ENCODE measurements at regions not wholly inside any gene's neighbourhood (a gene's known extent, or its start where the extent isn't known, plus 50 kb on each side); places are given as distances from the start of the nearest gene placed in this dataset.
"Not testable (repeated sequence)": the region's sequence is repeated elsewhere in the genome, so short reads cannot be mapped to it uniquely, and the experiment has no call there.

DNA sequence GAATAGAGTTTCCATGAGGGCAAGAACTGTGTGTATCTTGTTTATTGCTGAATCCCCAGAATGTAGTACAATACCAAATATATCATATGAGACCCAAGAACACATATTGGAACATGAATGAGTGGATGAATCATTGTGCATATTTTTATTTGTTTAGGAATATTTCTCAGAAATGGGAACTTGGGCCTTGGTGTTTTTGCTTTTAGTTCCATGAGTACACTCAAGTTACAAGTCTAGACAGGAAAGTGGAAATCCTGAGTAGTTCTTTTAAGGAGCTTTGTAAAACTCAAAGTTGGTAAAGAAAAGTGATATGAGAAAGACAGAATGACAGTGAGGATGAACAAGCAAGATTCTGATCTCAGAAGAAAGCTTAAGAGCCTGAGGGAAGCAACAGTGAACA, 647.0 kb downstream of the EFNA5 start:
- DNase-seq (ENCODE audit: low read depth, low spot score), result no peak
- no peak overlapping the region for H3K27ac ChIP-seq

DNA sequence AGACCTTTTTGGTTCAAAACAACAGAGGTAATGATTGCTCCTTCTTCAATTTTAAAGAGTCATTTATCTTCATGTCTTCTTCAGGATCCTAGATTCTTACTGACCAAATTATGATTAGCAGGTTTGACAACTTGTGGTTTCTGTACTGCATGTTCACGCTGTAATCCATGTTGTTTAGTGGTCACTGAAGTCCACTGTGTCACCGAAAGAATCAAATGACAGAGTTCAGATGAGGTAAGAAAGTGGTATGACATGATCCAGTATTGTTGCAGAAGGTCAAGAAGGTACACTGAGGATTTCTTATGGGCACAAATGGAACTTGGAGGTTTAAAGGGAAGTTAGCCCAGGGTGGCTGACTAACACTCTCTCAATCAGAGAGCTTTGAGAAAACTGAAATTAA, 649.2 kb downstream of the EFNA5 start:
- no peak for DNase-seq (ENCODE audit: low read depth, low spot score)
- H3K27ac ChIP-seq, result no peak overlapping the region

DNA sequence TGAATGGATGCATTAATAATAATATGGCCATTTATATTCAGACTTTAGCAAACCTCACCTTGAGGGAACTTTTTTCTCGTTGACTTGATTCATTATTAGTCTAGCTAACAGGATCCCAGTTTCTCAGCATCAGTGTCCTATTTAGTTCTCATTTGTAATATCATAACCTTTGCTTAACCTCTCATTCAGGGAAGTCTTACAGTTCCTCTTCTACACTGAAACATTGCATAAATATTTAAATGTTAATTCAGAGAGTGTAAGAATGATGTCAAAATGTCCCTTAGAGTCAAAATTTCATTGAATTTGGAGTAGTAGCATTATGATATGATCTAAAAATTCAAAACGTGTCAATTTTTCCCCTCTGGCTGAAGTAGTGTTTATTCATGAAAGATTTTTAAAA, 650.1 kb downstream of the EFNA5 start:
- no peak overlapping the region for H3K27ac ChIP-seq
- no peak for DNase-seq (ENCODE audit: low read depth, low spot score)

DNA sequence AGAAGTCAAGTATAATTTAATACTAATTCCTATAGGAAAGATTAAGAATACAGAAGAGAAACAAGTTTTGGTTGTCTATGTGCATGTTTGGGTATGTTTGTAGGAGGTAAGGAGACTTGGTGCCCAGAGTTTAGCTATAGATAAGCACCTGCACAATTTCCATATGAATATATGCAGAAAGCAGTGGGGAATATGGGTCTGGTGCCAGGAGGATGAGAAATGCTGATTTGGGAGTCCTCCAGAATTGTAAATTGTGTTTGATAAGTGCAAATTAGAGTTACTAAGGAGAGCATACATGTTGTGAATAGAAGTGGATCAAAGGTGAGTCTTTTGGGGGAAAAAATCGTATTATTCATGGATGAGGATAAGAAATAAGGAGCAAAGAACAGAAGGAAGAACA, 653.1 kb downstream of the EFNA5 start:
- DNase-seq (ENCODE audit: low read depth, low spot score), result no peak
- H3K27ac ChIP-seq, result no peak overlapping the region

DNA sequence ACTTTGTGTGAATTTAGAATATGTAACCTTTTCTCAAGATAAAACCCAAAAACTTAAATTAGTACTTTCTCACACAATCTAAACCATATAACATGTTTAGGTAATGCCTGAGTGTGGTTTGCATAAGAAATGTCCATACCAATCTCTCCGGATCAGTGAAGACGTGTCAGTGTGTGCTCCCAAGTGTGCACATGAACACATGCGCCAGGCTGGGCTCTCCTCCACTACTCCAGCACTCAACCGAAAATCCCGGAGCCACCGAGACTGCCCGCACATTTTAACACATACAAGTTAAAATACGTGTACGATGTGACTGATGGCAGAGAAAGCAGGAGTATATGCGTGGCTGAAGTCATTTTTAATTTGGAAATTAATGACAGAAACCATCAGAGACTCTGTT, 658.4 kb downstream of the EFNA5 start:
- H3K27ac ChIP-seq, result no peak overlapping the region
- DNase-seq (ENCODE audit: low read depth, low spot score), result no peak

DNA sequence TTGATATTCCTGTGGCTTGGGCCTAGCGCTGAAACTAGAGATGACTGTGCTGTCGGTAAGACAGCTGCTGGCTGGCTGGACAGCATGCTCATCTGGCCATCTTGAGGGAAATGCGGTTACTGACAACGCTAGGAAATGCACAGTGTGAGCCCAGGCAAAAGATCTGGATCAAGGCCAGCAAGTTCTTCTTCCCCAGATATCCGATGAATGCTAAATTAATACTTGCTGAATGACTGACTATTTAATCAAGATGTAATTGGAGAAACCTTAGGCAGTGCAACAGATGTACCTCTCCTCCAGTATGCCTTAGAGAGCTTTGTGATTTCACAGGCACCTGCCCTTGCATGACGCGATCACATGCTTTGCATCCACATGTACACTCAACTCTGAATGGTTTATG, 659.1 kb downstream of the EFNA5 start:
- DNase-seq (ENCODE audit: low read depth, low spot score), result no peak
- no peak overlapping the region for H3K27ac ChIP-seq

DNA sequence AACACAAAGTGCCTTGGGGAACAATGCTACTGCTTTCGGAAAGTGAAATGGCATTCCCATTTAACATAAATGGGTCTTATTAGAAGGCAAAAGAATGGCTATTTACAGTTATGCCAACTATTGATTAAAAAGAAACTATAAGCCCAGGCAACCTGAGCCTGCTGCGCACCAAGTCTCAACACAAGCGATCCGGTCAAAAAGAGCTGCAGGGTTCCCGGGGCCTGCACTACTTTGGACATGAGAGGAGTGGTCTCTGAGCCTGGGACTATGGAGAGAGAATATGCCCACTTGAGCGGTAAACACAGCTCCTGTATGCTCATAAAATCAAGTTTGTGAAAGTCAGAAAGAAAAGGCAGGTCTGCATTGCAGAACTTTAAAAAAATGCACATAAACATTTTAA, 660.7 kb downstream of the EFNA5 start:
- no peak for DNase-seq (ENCODE audit: low read depth, low spot score)
- no peak overlapping the region for H3K27ac ChIP-seq

DNA sequence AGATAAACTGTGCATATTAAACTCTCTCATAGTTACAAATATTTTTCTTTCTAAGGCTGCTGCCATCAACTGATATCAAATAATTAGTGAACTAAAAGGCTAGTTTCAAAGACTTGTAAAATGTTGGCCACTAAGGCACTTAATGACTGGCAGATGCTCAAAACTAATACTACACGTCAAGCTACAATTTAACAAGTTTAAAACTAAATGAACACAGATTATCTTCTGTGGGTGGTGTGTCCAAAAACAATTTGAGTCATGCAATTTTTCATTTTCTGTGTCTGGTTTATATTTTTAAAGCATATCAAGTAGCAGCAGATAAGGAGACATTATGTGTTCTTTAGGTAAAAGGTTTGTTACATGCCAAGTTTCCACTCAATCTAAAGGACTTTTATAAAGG, 665.1 kb downstream of the EFNA5 start:
- no peak for DNase-seq (ENCODE audit: low read depth, low spot score)

DNA sequence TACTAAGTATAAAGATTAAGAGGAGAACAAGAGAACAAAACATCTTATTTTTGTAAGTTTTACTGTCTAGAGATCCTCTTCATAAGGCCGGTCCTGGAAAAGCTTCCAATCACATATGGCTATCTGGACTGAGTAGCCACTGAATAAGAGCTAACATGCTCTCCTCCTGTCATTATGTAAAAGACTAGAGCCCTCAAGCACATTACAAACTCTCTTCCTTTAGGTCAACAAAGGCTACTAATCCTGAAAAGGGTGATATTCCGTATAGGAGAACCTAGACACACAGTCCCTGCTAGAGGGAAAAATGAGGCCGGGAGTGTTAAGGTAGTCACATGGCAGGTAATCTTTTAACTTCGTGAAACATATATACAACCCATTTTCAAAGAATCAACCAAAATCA, 665.6 kb downstream of the EFNA5 start:
- no peak overlapping the region for H3K27ac ChIP-seq
- no peak for DNase-seq (ENCODE audit: low read depth, low spot score)

More for the DNA sequence above, 665.1 kb downstream of the EFNA5 start:
- no peak overlapping the region for H3K27ac ChIP-seq

DNA sequence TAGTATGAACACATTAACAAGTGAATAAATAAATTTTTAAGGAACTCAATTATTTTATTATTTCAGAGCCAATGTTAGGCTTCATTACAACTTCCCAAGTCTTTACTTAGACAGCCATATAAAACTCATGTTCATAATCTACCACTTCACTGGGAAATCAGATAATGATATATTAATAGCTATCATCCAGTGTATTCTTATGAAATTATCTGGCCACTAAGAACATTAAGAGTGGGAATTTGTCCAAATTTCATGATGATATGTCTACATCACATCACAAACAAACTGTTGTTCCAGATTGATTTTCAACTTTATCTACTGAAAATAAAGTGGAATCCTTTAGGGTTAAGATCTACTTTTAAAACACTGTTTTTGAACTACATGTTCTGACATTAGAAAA, 668.6 kb downstream of the EFNA5 start:
- no peak overlapping the region for H3K27ac ChIP-seq
- DNase-seq (ENCODE audit: low read depth, low spot score), result no peak

DNA sequence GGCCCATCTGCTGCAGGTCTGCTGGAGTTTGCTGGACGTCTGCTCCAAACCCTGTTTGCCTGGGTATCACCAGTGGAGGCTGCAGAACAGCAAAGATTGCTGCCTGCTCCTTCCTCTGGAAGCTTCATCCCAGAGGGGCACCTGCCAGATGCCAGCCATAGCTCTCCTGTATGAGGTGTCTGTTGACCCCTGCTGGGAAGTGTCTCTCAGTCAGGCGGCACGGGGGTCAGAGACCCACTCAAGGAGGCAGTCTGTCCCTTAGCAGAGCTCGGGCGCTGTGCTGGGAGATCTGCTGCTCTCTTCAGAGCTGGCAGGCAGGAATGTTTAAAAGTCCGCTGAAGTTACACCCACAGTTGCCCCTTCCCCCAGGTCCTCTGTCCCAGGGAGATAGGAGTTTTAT, 671.2 kb downstream of the EFNA5 start:
- DNase-seq (ENCODE audit: low read depth, low spot score); H3K27ac ChIP-seq: not testable (repeated sequence)

DNA sequence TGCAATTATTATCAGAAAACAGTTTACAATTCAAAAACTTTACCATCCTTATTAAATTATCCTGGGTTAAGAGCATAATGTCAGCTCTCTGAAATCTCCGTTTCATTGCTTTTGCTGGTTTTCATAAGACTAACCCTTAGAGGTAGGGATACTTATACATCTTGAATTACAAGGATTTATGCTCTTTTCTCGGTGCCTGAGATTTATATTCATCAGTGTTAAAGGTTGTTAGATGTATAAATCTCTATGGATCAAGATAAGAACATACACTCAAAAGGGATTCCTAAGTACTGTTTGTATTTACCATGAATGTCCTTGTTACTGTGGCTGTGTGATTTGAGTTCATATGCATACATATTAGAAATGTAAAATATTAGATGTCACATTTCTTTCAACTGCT, 684.7 kb downstream of the EFNA5 start:
- no peak for DNase-seq (ENCODE audit: low read depth, low spot score)
- no peak overlapping the region for H3K27ac ChIP-seq

DNA sequence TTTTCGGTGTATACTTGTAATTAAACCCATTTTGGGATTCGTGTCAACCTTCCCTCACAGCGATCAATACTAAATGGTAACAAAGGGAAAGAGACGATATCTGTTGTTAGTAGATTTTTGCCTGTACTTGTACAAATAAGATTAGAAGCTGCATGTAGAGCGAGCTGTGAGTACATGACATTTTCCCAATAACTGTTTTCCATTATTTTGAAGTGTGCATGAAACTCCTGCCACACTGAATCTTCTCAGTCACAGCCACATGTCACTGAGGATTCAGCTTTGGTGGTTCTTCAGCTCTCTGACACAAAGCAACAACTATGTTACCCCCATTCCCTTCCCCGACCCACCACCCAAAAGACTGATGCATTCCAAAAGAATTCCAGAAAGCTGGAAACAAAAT, 685.6 kb downstream of the EFNA5 start:
- no peak overlapping the region for H3K27ac ChIP-seq
- no peak for DNase-seq (ENCODE audit: low read depth, low spot score)

DNA sequence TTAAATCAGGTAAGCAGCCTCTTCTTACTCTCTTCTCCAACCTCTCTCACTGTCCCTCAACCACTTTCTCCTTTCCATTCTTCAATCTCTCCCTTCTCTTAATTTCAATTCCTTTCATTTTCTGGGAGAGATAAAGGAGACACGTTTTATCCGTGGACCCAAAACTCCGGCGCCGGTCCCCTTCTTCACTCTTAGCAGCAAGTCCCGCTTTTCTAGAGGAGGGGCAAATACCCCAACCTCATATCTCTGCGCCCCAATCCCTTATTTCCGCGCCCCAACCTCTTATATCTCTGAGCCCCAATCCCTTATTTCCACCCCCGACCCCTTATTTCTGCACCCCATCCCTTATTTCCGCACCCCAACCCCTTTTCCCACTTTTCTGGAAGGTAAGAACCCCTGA, 691.6 kb downstream of the EFNA5 start:
- DNase-seq (ENCODE audit: low read depth, low spot score); H3K27ac ChIP-seq: not testable (repeated sequence)

DNA sequence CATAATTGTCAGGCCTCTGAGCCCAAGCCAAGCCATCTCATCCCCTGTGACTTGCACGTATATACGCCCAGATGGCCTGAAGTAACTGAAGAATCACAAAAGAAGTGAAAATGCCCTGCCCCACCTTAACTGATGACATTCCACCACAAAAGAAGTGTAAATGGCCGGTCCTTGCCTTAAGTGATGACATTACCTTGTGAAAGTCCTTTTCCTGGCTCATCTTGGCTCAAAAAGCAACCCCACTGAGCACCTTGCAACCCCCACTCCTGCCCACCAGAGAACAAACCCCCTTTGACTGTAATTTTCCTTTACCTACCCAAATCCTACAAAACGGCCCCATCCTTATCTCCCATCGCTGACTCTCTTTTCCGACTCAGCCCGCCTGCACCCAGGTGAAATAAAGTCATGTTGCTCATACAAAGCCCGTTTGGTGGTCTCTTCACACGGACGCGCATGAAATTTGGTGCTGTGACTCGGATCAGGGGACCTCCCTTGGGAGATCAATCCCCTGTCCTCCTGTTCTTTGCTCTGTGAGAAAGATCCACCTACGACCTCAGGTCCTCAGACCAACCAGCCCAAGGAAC, 692.1 kb downstream of the EFNA5 start:
- H3K27ac ChIP-seq, result peak overlapping the region; percentile 26
- not testable (repeated sequence) for DNase-seq (ENCODE audit: low read depth, low spot score)

DNA sequence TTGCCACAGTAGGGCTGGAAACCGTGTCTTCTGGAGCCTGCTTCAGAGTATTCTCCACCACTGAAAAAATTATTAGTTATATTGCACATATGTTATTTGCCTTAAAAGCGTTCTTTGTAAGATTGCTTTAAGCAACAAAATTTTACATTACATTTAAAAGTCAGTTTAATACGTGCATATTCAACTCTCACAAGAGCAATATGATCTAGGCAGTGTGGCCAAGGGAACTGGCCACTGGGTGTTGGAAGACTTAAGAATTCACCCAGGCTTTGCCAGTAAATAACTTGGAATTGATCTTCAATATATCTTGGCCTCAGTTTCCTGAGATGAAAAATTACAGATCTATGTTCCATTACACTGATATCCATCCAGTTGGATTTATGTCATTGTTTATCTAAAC, 694.4 kb downstream of the EFNA5 start:
- no peak for DNase-seq (ENCODE audit: low read depth, low spot score)
- H3K27ac ChIP-seq, result no peak overlapping the region

DNA sequence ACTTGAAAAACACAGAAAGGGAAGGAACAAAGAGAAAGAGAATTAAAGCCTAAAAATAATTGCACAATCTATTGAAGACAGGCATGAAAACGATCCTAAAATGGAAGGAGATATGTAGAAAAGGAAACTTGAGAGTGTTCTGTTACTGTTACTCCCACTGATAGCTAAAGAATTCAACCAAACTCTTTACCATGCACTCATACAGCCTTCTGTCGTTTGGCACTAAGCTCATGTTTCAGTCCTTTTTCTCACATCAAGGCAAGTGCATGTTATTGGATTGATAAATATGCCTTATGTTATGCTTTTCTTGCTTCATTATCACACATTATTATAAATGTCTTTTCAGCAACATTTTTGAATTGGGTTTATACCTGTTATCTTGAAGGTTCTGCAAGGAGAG, 696.5 kb downstream of the EFNA5 start:
- H3K27ac ChIP-seq, result no peak overlapping the region
- DNase-seq (ENCODE audit: low read depth, low spot score), result no peak

DNA sequence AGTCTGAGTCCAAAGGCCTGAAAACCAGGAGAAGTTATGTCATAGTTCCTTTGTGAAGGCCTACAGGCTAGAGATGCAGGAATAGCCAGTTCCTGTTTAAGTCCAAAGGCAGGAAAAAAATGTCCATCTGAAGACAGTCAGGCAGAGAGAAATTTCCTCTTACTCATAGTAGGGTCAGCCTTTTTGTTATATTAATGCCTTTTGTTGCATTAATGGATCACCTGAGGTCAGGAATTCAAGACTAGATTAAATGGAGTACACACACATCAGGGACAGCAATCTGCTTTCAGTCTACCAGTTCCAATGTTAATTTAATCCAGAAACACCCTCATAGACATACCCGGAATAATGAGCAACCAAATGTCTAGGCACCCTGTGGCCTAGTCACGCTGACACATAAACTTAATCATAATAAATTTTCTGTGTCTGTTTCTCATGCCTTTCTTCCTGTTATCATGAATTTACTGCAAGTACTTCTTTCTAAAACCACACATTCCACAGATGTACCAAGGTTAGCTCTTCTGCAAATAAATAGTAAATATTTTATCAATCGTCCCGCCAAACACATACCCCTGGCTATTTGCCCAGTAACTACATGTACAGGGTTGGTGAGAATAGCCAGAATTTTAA, 703.9 kb downstream of the EFNA5 start:
- H3K27ac ChIP-seq, result peak overlapping the region; percentile 43
- no peak for DNase-seq (ENCODE audit: low read depth, low spot score)

DNA sequence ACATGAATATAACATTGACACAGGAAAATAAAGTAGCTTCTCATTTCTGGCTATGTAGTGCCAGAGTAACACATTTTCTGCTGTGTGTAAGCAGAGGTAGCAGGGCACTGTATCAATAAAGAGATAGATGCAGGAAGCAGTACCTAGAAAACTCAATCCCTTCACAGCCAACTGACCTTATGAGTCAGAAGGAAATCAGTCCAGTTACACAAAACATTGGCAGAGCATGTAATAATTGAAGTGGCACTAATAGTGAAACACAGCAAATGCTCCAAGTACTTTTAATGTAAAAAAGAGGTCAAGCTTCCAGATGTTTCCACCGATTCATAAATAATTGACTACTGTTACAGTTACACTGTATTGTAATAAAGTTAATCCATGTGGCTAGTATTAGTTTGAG, 706.6 kb downstream of the EFNA5 start:
- DNase-seq (ENCODE audit: low read depth, low spot score), result peak; percentile 8
- H3K27ac ChIP-seq, result no peak overlapping the region

DNA sequence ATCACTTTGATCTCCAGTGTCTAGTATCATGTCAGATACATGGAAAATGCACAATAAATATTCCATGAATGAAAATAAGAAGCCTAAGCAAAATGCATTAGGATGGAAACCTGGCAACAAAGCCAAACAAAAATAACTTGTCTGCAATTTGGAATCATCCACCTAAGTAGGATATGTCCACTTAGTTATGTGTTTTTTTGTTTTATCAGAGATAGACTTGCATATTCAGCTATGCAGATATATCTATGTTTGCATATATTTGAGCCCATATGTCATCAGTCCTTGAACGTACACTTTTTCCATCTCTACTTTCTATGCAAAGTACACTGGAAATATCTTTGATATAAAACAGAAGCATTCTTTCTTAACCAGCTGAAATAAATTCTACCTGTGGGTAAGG, 707.1 kb downstream of the EFNA5 start:
- no peak for DNase-seq (ENCODE audit: low read depth, low spot score)
- no peak overlapping the region for H3K27ac ChIP-seq

DNA sequence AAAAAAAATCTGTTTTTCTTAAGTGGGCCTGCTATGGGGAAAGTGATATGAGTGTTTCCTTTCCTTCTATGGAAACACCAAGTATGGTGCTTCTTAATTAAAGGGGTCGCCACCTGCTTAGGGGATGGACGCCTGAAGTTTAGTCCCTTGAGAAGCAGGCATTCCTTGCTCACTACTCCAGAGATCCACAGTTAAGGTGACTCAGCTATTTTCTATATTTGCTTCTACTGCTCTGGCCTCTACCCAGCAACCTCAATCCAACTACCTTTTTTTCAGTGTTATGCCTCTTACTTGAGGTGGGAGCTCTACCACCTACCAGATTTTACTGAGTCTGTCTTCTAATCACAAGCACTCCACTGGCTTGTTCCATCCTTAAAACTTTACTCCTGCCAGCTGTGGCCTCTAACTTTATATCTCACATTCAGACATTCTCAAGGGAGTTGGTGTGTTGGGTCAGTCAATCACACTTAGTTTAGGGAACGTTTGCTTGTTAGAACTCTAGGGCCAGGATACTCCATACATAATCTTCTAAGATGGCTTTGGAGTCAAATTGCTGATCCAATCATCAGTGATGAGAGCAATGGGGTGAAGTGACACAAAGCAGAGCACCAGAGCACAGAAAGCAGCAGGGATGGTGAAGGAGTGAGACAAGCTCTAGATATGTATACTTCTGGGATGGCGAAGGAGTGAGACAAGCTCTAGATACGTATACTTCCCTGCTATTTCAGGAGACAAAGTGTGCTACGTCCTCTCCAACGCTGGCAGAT, 708.1 kb downstream of the EFNA5 start:
- no peak overlapping the region for H3K27ac ChIP-seq
- DNase-seq (ENCODE audit: low read depth, low spot score), result no peak

DNA sequence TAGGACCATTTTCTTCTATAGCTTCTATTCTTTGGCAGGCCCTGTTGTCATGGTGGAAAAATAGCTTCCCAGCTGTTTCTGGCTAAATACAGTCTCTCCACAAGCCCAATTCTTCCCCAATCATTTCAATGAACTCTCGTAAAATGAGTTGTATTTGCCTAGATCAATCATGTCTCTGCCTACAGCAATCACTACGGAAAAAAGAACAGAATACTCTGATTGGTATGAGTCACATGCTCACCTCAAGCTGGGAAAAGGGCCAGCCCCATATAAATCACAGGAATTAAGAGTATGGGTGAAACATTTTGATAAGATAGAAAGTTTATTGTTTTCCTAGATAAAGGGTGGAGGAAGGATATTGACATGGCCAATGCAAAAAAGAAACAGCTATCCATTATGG, 711.4 kb downstream of the EFNA5 start:
- no peak overlapping the region for H3K27ac ChIP-seq
- peak; percentile 37 for DNase-seq (ENCODE audit: low read depth, low spot score)
